DND-41 (cell line): ENCODE measurements at regions not wholly inside any gene's neighbourhood (a gene's known extent, or its start where the extent isn't known, plus 50 kb on each side); places are given as distances from the start of the nearest gene placed in this dataset.

Experiments
- ATAC-seq: fragments of 200-7000 bp; cut with Tn5 transposase; 3 replicates; pipeline ENCODE4 v1.9.1; 2021; ENCODE audit warnings: low read depth; ENCODE audit not compliant: insufficient read depth
- DNase-seq: peaks from one replicate; pipeline ENCODE4 v3.0.0-alpha.2; 2020
- H2AFZ ChIP-seq: 2 replicates; pipeline ENCODE4 v1.6.0; 2012; ENCODE audit warnings: low read depth, low read length
- H3K27ac ChIP-seq: 2 replicates; pipeline ENCODE4 v1.5.1; 2012; ENCODE audit warnings: low read length, inconsistent platforms
- H3K27me3 ChIP-seq: fragments of 200-600 bp; sonication (generic); 2 replicates; pipeline ENCODE4 v1.6.0; 2012; ENCODE audit warnings: low read length, mild to moderate bottlenecking, inconsistent platforms; ENCODE audit not compliant: insufficient read depth, poor library complexity
- H3K36me3 ChIP-seq: 2 replicates; pipeline ENCODE4 v1.5.1; 2012; ENCODE audit warnings: low read length, inconsistent platforms; ENCODE audit not compliant: insufficient read depth
- H3K4me1 ChIP-seq: 2 replicates; pipeline ENCODE4 v1.5.1; 2012; ENCODE audit warnings: mild to moderate bottlenecking, low read length; ENCODE audit not compliant: insufficient read depth
- H3K4me2 ChIP-seq: 2 replicates; pipeline ENCODE4 v1.6.0; 2012; ENCODE audit warnings: mild to moderate bottlenecking, moderate library complexity, low read length, inconsistent platforms; ENCODE audit not compliant: insufficient read depth
- H3K4me3 ChIP-seq, 2 experiments: fragments of 200-600 bp in 1 of 2; shearing (Covaris generic) in 1 of 2; 2 replicates each; pipeline ENCODE4 v1.5.1; 2012 to 2016; ENCODE audit warnings: inconsistent platforms in 2 of 2, low read length in 2 of 2, mild to moderate bottlenecking in 2 of 2, low read depth in 1 of 2, moderate library complexity in 1 of 2
- H3K79me2 ChIP-seq: 2 replicates; pipeline ENCODE4 v1.6.0; 2012; ENCODE audit warnings: low read length, inconsistent platforms; ENCODE audit not compliant: insufficient read depth
- H3K9ac ChIP-seq: 2 replicates; pipeline ENCODE4 v1.6.0; 2012; ENCODE audit warnings: low read depth, mild to moderate bottlenecking, inconsistent platforms, low read length, moderate library complexity
- H3K9me3 ChIP-seq: 2 replicates; pipeline ENCODE4 v1.5.1; 2012; ENCODE audit warnings: low read length, moderate library complexity, mild to moderate bottlenecking, inconsistent platforms; ENCODE audit not compliant: insufficient read depth, severe bottlenecking
- H4K20me1 ChIP-seq: 2 replicates; pipeline ENCODE4 v1.6.0; 2012; ENCODE audit warnings: low read length; ENCODE audit not compliant: insufficient read depth
- CTCF ChIP-seq: IDR thresholded peaks from 2 replicates; pipeline ENCODE4 v1.5.1; 2012; ENCODE audit warnings: borderline replicate concordance, low read length, moderate library complexity, mild to moderate bottlenecking; ENCODE audit not compliant: poor library complexity, severe bottlenecking; ENCODE audit errors: extremely low read depth
- EZH2 ChIP-seq: IDR thresholded peaks from 3 replicates; pipeline ENCODE4 v1.6.1; 2012; ENCODE audit warnings: borderline replicate concordance, low read depth, mild to moderate bottlenecking, moderate library complexity, low read length, inconsistent platforms; ENCODE audit not compliant: severe bottlenecking

GRCh38 chr15:77821959-77822256 is 189.2 kb upstream of the LINGO1 start:
- Histone ChIP-seq H4K20me1 (no peaks in the 10 kb centered on the region; the same call in 1 of the 2 replicates), H3K27ac (no peak overlapping the region), H3K4me1 (no peaks in the 10 kb centered on the region), H3K9ac (no peak overlapping the region), H2AFZ (no peak overlapping the region), H3K9me3 (no peaks in the 10 kb centered on the region), H3K36me3 (no peaks in the 10 kb centered on the region), H3K79me2 (no peaks in the 10 kb centered on the region), H3K4me3 (no peak overlapping the region), H3K27me3 (peaks cover 2% of the 10 kb centered on the region), H3K4me2 (no peak overlapping the region)
- DNase-seq (no peak), ATAC-seq (no peak)
- TF ChIP-seq CTCF = no peak
- TF ChIP-seq EZH2 = no peak

DNA sequence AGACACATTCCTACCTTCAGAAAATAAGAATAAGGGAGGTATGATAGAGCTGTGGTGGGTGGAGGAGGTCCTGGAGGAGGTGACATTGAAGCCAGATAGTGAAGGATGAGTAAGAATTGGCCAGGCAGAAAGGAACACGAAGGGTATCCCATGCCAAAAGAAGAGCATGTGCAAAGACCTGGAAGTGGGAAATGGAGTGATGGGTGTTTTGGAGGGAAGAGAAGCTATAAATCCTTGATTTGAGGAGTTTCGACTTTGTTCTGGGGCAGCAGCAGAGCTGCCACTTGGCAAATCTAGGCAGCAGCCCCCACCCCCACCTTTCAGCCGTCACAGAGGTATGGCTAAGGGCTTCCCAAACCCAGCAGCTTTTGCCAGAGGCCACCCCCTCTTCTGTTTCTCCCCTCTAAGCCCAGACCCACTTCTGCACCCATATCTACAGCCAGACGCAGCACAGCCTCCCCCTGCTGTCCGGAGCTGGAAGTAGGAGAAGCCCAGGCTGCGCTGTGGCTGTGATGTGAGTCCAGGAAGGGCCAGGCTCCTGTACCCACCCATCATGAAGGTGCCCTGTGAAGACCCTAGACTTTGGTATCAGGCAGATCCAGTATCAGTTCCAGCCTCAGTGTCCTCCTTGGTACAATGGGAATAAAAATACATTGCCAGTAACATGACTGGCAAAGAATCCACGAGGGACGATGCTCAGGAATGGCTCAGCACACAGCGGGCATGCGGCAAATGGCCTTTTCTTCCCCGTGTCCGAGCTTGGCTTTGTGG is 188.7 kb upstream of the LINGO1 start:
- TF ChIP-seq CTCF (peak; percentile 76), EZH2 (no peak)
- Histone ChIP-seq H3K4me3 (no peak overlapping the region), H3K4me1 (no peaks in the 10 kb centered on the region)

GRCh38 chr15:77819851-77820728 is 187.4 kb upstream of the LINGO1 start:
- no peaks in the 10 kb centered on the region for H3K9me3 ChIP-seq
- H3K9ac ChIP-seq = no peak overlapping the region
- H4K20me1 ChIP-seq = no peaks in the 10 kb centered on the region; the same call in 1 of the 2 replicates
- DNase-seq (no peak), ATAC-seq (no peak)
- no peaks in the 10 kb centered on the region for H3K4me1 ChIP-seq
- no peaks in the 10 kb centered on the region for H3K79me2 ChIP-seq
- H3K4me2 ChIP-seq = no peak overlapping the region
- no peak overlapping the region for H2AFZ ChIP-seq
- TF ChIP-seq EZH2 (no peak), CTCF (no peak)
- H3K27ac ChIP-seq = no peak overlapping the region
- no peaks in the 10 kb centered on the region for H3K36me3 ChIP-seq
- H3K4me3 ChIP-seq = no peak overlapping the region
- H3K27me3 ChIP-seq = no peaks in the 10 kb centered on the region

More for the DNA sequence above, 188.7 kb upstream of the LINGO1 start:
- DNase-seq = peak; percentile 43
- no peaks in the 10 kb centered on the region; the same call in 1 of the 2 replicates for H4K20me1 ChIP-seq
- H3K9ac ChIP-seq = no peak overlapping the region
- no peaks in the 10 kb centered on the region for H3K79me2 ChIP-seq
- no peak overlapping the region for H3K27ac ChIP-seq
- H3K4me2 ChIP-seq = no peak overlapping the region
- H3K36me3 ChIP-seq = no peaks in the 10 kb centered on the region
- peaks cover under 1% of the 10 kb centered on the region for H3K27me3 ChIP-seq
- peak; percentile 86 for ATAC-seq
- H3K9me3 ChIP-seq = no peaks in the 10 kb centered on the region
- no peak overlapping the region for H2AFZ ChIP-seq
